Pancreas (tissue), 10 donors: ENCODE measurements at regions not wholly inside any gene's neighbourhood (a gene's known extent, or its start where the extent isn't known, plus 50 kb on each side); places are given as distances from the start of the nearest gene placed in this dataset.

ENCODE experiments used
- ATAC-seq, 4 donors: fragments of 200-7000 bp; cut with Tn5 transposase; one replicate each; pipeline versions ENCODE4 v1.8.0 to v1.9.1; 2020; ENCODE audit warnings: mild to moderate bottlenecking in 4 of 4, moderate library complexity in 4 of 4
- DNase-seq, 6 donors: peaks; one replicate each; pipeline ENCODE4 v3.0.0-alpha.2; 2020
- FAIRE-seq: peaks from 2 replicates; lab custom pipeline; 2012; peaks lifted over from hg19 to GRCh38; lab: Jason Lieb, UNC
- H3K27ac ChIP-seq, 4 donors: fragments of 200-600 bp; sonication (generic); 1 replicate in 3 of 4; 2 replicates in 1 of 4; pipeline versions ENCODE4 v1.5.0 to v1.8.0; 2020
- H3K27me3 ChIP-seq, 4 donors: fragments of 200-600 bp; one replicate each; pipeline ENCODE4 v1.8.0; 2021
- H3K36me3 ChIP-seq, 3 donors: fragments of 200-600 bp; sonication (generic) in 1 of 3; one replicate each; pipeline versions ENCODE4 v1.5.0 to v1.8.0; 2020 to 2021
- H3K4me1 ChIP-seq, 3 donors: fragments of 200-600 bp; one replicate each; pipeline ENCODE4 v1.8.0; 2021
- H3K4me3 ChIP-seq, 4 donors: fragments of 200-600 bp; sonication (generic) in 2 of 4; one replicate each; pipeline versions ENCODE4 v1.5.0 to v1.8.0; 2020 to 2021
- H3K9me3 ChIP-seq, 4 donors: fragments of 200-600 bp; one replicate each; pipeline ENCODE4 v1.8.0; 2021
- WGBS, 2 donors: extraction: QIAGEN DNeasy Blood & Tissue Kit; methylation state at CpG; one replicate each; pipeline ENCODE4 v1.1.7; 2013; 5-methylcytosine and 5-hydroxymethylcytosine counted together
- intact Hi-C, 3 donors: fragments of 100-400 bp; cut with DNase I; formaldehyde crosslinking; loops; one replicate each; pipeline versions ENCODE4 v1.11.1 to v1.14.2; 2022
- TF ChIP-seq, protein P1 (sequence below), 4 donors: fragments of 200-600 bp; sonication (generic) in 3 of 4; IDR thresholded peaks; one replicate each; pipeline versions ENCODE4 v1.5.0 to v1.8.0; 2021; ENCODE audit warnings: antibody characterized with exemption in 4 of 4
- donor health status: healthy with polysubstance abuse.
- donor health status: DM: no; HTN: no; CAD: no; lungs with moderate emphysema.
- donor health status: DM: no; HTN: no; CAD: no.
- donor health status: control.
- donor health status: control.
- donor health status: Bipolar disorder and iron deficiency.
- donor health status: DM: yes; HTN: yes; CAD: no.
- donor health status: DM: no; HTN: no; CAD: no.
- donor health status: DM: no; HTN: no; CAD: no.
- donor health status: DM: yes; HTN: yes; CAD: no.

DNA sequence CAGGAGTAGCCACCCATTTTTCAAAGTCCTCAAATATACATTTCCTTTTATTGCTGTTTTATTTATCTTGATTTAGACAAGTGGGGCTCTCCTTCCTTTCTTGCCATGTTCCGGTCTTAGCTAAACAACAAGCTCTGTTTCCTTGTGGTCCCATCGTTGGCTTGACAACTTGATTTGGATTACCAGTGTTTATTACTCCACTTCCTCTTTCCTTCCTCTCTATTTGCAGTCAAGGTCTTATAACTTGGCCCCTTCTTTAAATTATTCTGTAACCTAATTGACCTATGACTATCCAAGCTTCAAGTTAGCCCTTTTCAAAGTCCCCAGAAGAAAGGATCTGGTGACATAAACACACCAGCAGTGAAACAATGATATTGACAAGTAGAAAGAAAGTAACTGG, 130.6 kb upstream of the STT3B start:
- ATAC-seq (no peak), DNase-seq (no peak), FAIRE-seq (no peak)
- intact Hi-C loops: no loop called here
- no peaks in the 10 kb centered on the region for H3K9me3 ChIP-seq
- no peak overlapping the region for H3K4me3 ChIP-seq
- H3K27me3 ChIP-seq: no peaks in the 10 kb centered on the region
- WGBS, 2 donors: 71 to 78% methylated on average over 2 of the region's 2 CpGs
- H3K36me3 ChIP-seq: no peaks in the 10 kb centered on the region
- H3K27ac ChIP-seq: no peak overlapping the region
- no peaks in the 10 kb centered on the region for H3K4me1 ChIP-seq
- TF ChIP-seq, protein P1, sequence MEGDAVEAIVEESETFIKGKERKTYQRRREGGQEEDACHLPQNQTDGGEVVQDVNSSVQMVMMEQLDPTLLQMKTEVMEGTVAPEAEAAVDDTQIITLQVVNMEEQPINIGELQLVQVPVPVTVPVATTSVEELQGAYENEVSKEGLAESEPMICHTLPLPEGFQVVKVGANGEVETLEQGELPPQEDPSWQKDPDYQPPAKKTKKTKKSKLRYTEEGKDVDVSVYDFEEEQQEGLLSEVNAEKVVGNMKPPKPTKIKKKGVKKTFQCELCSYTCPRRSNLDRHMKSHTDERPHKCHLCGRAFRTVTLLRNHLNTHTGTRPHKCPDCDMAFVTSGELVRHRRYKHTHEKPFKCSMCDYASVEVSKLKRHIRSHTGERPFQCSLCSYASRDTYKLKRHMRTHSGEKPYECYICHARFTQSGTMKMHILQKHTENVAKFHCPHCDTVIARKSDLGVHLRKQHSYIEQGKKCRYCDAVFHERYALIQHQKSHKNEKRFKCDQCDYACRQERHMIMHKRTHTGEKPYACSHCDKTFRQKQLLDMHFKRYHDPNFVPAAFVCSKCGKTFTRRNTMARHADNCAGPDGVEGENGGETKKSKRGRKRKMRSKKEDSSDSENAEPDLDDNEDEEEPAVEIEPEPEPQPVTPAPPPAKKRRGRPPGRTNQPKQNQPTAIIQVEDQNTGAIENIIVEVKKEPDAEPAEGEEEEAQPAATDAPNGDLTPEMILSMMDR (IDR thresholded peaks at IDR 0.05): no peak

DNA sequence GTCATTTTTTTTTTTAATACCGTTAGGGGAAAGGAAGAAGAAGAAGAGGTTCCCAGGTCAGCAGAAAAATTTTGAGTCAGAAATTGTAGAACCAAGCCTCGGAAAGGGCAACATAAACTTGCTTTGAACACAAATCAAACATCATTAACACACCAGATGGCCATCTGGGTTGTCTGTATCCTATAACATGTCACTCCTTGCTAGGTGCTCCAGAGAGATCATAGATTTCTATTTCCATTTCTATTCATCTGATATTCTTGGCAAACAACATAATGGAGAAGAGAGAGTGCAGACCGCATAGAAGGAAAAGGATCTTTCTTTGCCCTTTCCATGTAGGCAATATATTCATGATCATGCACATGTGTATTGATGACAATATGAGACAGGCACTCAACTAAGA, 129.5 kb upstream of the STT3B start:
- DNase-seq (no peak), FAIRE-seq (no peak), ATAC-seq (no peak)
- WGBS, 2 donors: 70 to 77% methylated on average over 3 of the region's 3 CpGs
- Histone ChIP-seq H3K9me3 (no peaks in the 10 kb centered on the region), H3K4me3 (no peak overlapping the region), H3K4me1 (no peaks in the 10 kb centered on the region), H3K36me3 (no peaks in the 10 kb centered on the region), H3K27ac (no peak overlapping the region), H3K27me3 (no peaks in the 10 kb centered on the region)
- intact Hi-C loops: no loop called here
- TF ChIP-seq, protein P1 (IDR thresholded peaks at IDR 0.05): no peak

DNA sequence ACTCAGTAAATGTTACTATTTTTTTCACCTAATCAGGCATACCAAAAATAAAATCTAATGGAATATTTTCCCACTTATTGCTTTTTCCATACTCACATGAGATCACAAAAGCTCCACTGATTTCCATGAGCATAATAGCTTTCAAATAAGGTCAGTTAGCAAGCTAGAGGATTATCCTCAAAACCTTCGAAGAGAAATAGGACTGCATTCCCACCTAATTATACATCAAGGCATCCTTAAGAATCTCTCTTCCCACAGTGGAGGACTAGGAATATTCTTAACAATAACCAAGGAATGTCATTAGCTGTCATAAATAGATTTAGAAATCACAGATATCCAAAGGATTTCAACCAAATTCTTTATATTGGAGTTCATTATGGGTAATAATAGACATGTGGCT, 127.9 kb upstream of the STT3B start:
- H3K4me3 ChIP-seq: no peak overlapping the region
- no peak for ATAC-seq

DNA sequence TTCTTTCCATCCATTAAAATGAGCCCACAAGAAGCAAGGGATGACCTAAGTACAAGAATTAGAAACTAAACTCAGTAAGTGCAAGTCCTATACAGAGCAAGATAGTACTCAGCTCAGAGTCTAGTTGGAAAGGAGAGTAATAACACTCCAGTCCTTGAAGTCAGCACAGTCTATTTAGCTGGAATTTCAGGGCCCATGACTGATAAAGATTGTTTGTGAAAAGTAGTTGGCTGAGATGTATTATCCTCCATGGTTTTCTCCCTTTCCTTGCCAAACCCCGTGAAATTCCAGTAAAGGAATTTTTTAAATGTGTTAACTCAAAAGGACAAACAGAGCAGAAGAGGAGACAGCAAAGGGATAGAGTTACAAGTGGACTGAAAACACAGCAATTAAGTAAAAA, 127.2 kb upstream of the STT3B start:
- FAIRE-seq: no peak
- intact Hi-C loops: no loop called here
- Histone ChIP-seq H3K27ac (no peak overlapping the region), H3K27me3 (no peaks in the 10 kb centered on the region), H3K36me3 (no peaks in the 10 kb centered on the region), H3K4me3 (no peak overlapping the region), H3K9me3 (no peaks in the 10 kb centered on the region), H3K4me1 (no peaks in the 10 kb centered on the region)
- 15 to 18% methylated on average over 1 of the region's 1 CpG for WGBS, 2 donors
- TF ChIP-seq, protein P1 (IDR thresholded peaks at IDR 0.05): no peak
- DNase-seq: no peak
- ATAC-seq: no peak

More for the DNA sequence above, 127.9 kb upstream of the STT3B start:
- Histone ChIP-seq H3K4me1 (no peaks in the 10 kb centered on the region), H3K27ac (no peak overlapping the region), H3K27me3 (no peaks in the 10 kb centered on the region), H3K36me3 (no peaks in the 10 kb centered on the region), H3K9me3 (no peaks in the 10 kb centered on the region)
- intact Hi-C loops: no loop called here
- no peak for DNase-seq
- TF ChIP-seq, protein P1 (IDR thresholded peaks at IDR 0.05): no peak
- WGBS, 2 donors: 71 to 86% methylated on average over 1 of the region's 1 CpG
- FAIRE-seq: no peak

DNA sequence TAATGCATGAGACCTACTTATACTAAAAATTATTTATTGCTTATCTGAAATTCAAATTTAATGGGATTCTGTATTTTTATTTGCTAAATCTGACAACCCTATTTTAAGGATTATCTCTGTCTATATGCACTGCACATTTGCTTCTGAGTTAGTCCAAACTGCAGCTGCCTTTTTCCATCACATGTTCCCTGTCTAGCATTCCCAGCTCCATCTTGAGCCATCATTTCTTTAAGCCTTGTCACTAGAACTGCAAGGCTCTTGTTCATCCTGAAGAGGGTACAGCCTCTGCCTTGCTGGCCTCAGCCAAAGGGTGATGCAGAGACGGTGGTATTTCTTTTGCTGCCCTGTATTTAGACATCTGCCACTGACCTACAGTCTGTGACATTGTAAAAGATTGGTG, 125.8 kb upstream of the STT3B start:
- Histone ChIP-seq H3K27me3 (no peaks in the 10 kb centered on the region), H3K36me3 (no peaks in the 10 kb centered on the region), H3K27ac (no peak overlapping the region), H3K9me3 (no peaks in the 10 kb centered on the region), H3K4me3 (no peak overlapping the region), H3K4me1 (no peaks in the 10 kb centered on the region)
- FAIRE-seq (no peak), ATAC-seq (no peak), DNase-seq (no peak)
- WGBS, 2 donors: 73 to 83% methylated on average over 1 of the region's 1 CpG
- intact Hi-C loops: no loop called here
- TF ChIP-seq, protein P1 (IDR thresholded peaks at IDR 0.05): no peak
